Stimulated activated CD8-positive, alpha-beta memory T cell treated with anti-CD3 and anti-CD28 coated beads, Interleukin-15, amount 100 ng/mL, for 1 hour (primary cell): ENCODE measurements at regions not wholly inside any gene's neighbourhood (a gene's known extent, or its start where the extent isn't known, plus 50 kb on each side); places are given as distances from the start of the nearest gene placed in this dataset.

Source experiments
- DNase-seq: peaks from one replicate; pipeline ENCODE4 v3.0.0-alpha.2; 2020; ENCODE audit warnings: low read depth

GRCh38 chr13:26989261-26989956, 182.2 kb downstream of the USP12 start:
- no peak for DNase-seq

GRCh38 chr13:26988059-26988769, 183.4 kb downstream of the USP12 start:
- DNase-seq: no peak

- DNase-seq: no peak
Measured at GRCh38 chr13:26987486-26988013, 184.1 kb downstream of the USP12 start.

- DNase-seq: peak; percentile 51
Measured at GRCh38 chr13:26985285-26985878, 186.2 kb downstream of the USP12 start.

- DNase-seq: no peak
Measured at GRCh38 chr13:26984337-26984736, 187.3 kb downstream of the USP12 start.

GRCh38 chr13:26983543-26984320, 187.9 kb downstream of the USP12 start:
- no peak for DNase-seq

- no peak for DNase-seq
Measured at GRCh38 chr13:26980099-26981031, 191.2 kb downstream of the USP12 start.

- DNase-seq: no peak
Measured at GRCh38 chr13:26979334-26979733, 192.3 kb downstream of the USP12 start.

GRCh38 chr13:26978081-26978860, 193.3 kb downstream of the USP12 start:
- no peak for DNase-seq

GRCh38 chr13:26977541-26977940, 194.1 kb downstream of the USP12 start:
- DNase-seq: no peak

- DNase-seq: no peak
Measured at GRCh38 chr13:26976313-26976712, 195.3 kb downstream of the USP12 start.

- DNase-seq: no peak
Measured at GRCh38 chr13:26973946-26974345, 197.7 kb downstream of the USP12 start.

GRCh38 chr13:26973295-26973694, 198.3 kb downstream of the USP12 start:
- no peak for DNase-seq

- no peak for DNase-seq
Measured at GRCh38 chr13:26971990-26972887, 199.4 kb downstream of the USP12 start.

- no peak for DNase-seq
Measured at GRCh38 chr13:26968431-26969341, 202.9 kb downstream of the USP12 start.

GRCh38 chr13:26967119-26968038, 204.2 kb downstream of the USP12 start:
- DNase-seq: no peak

GRCh38 chr13:26966701-26967080, 204.9 kb downstream of the USP12 start:
- no peak for DNase-seq
